ENCODE measurements at regions not wholly inside any gene's neighbourhood (a gene's known extent, or its start where the extent isn't known, plus 50 kb on each side); places are given as distances from the start of the nearest gene placed in this dataset.
A peak's percentile ranks its signal among the peaks of the same experiment; 100 is the strongest.

GRCh38 chr1:90502194-90502593 is 214.9 kb downstream of the BARHL2 start:
- H3K36me3 Mint-ChIP-seq: no peaks in the 10 kb centered on the region
- TF ChIP-seq CTCF (IDR thresholded peaks at IDR 0.05) (no peak), CDX4 (CRISPR knock-in tag; IDR thresholded peaks at IDR 0.05; ENCODE audit: borderline replicate concordance) (no peak), ZNF121 (CRISPR knock-in tag; IDR thresholded peaks at IDR 0.05) (no peak), TEAD4 (CRISPR knock-in tag; IDR thresholded peaks at IDR 0.05) (no peak), ZNF232 (CRISPR knock-in tag; IDR thresholded peaks at IDR 0.05) (no peak), ZNF416 (CRISPR knock-in tag; IDR thresholded peaks at IDR 0.05) (no peak), TP53 (CRISPR knock-in tag; IDR thresholded peaks at IDR 0.05) (no peak), ZNF423 (CRISPR knock-in tag; IDR thresholded peaks at IDR 0.05) (no peak), MXD4 (CRISPR knock-in tag; IDR thresholded peaks at IDR 0.05; ENCODE audit: borderline replicate concordance) (no peak), SMAD3 (CRISPR knock-in tag; IDR thresholded peaks at IDR 0.05; ENCODE audit: borderline replicate concordance) (no peak), KAT7 (CRISPR knock-in tag; IDR thresholded peaks at IDR 0.05; ENCODE audit: borderline replicate concordance) (no peak), ESRRA (CRISPR knock-in tag; IDR thresholded peaks at IDR 0.05; ENCODE audit: borderline replicate concordance) (no peak), RORB (CRISPR knock-in tag; IDR thresholded peaks at IDR 0.05) (no peak), NFATC4 (CRISPR knock-in tag; IDR thresholded peaks at IDR 0.05) (no peak), ZSCAN18 (CRISPR knock-in tag; IDR thresholded peaks at IDR 0.05) (no peak)
- TF ChIP-seq, protein P1, sequence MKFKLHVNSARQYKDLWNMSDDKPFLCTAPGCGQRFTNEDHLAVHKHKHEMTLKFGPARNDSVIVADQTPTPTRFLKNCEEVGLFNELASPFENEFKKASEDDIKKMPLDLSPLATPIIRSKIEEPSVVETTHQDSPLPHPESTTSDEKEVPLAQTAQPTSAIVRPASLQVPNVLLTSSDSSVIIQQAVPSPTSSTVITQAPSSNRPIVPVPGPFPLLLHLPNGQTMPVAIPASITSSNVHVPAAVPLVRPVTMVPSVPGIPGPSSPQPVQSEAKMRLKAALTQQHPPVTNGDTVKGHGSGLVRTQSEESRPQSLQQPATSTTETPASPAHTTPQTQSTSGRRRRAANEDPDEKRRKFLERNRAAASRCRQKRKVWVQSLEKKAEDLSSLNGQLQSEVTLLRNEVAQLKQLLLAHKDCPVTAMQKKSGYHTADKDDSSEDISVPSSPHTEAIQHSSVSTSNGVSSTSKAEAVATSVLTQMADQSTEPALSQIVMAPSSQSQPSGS (CRISPR knock-in tag; IDR thresholded peaks at IDR 0.05; ENCODE audit: borderline replicate concordance, low read depth): no peak
- TF ChIP-seq, protein P2, sequence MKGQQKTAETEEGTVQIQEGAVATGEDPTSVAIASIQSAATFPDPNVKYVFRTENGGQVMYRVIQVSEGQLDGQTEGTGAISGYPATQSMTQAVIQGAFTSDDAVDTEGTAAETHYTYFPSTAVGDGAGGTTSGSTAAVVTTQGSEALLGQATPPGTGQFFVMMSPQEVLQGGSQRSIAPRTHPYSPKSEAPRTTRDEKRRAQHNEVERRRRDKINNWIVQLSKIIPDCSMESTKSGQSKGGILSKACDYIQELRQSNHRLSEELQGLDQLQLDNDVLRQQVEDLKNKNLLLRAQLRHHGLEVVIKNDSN (CRISPR knock-in tag; IDR thresholded peaks at IDR 0.05): no peak
- TF ChIP-seq, protein P3, sequence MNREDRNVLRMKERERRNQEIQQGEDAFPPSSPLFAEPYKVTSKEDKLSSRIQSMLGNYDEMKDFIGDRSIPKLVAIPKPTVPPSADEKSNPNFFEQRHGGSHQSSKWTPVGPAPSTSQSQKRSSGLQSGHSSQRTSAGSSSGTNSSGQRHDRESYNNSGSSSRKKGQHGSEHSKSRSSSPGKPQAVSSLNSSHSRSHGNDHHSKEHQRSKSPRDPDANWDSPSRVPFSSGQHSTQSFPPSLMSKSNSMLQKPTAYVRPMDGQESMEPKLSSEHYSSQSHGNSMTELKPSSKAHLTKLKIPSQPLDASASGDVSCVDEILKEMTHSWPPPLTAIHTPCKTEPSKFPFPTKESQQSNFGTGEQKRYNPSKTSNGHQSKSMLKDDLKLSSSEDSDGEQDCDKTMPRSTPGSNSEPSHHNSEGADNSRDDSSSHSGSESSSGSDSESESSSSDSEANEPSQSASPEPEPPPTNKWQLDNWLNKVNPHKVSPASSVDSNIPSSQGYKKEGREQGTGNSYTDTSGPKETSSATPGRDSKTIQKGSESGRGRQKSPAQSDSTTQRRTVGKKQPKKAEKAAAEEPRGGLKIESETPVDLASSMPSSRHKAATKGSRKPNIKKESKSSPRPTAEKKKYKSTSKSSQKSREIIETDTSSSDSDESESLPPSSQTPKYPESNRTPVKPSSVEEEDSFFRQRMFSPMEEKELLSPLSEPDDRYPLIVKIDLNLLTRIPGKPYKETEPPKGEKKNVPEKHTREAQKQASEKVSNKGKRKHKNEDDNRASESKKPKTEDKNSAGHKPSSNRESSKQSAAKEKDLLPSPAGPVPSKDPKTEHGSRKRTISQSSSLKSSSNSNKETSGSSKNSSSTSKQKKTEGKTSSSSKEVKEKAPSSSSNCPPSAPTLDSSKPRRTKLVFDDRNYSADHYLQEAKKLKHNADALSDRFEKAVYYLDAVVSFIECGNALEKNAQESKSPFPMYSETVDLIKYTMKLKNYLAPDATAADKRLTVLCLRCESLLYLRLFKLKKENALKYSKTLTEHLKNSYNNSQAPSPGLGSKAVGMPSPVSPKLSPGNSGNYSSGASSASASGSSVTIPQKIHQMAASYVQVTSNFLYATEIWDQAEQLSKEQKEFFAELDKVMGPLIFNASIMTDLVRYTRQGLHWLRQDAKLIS (CRISPR knock-in tag; IDR thresholded peaks at IDR 0.05; ENCODE audit: borderline replicate concordance): no peak
- TF ChIP-seq, protein P4, sequence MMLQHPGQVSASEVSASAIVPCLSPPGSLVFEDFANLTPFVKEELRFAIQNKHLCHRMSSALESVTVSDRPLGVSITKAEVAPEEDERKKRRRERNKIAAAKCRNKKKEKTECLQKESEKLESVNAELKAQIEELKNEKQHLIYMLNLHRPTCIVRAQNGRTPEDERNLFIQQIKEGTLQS (CRISPR knock-in tag; conservative IDR thresholded peaks at IDR 0.05): no peak
- H3K4me1 Mint-ChIP-seq: peaks cover 29% of the 10 kb centered on the region
- no peaks in the 10 kb centered on the region for H3K9me3 Mint-ChIP-seq
- ChIA-PET CTCF (interaction anchor here (1.0 to 1.4 kb wide), 4 partner anchors 68 to 369 kb away, joined by 3 to 4 read pairs (median 4); no protein-coding TSS in a partner anchor), POLR2A (no interaction called here)
- H3K27me3 Mint-ChIP-seq (ENCODE audit: low read depth): peaks cover 7% of the 10 kb centered on the region
- DNase-seq (ENCODE audit: low spot score) (peak; percentile 23), ATAC-seq (peak; percentile 54)
- H3K4me3 Mint-ChIP-seq: no peak overlapping the region
- no peak overlapping the region for H3K27ac Mint-ChIP-seq

Data from WTC11 (cell line).